GM18867 (cell line): ENCODE measurements at regions not wholly inside any gene's neighbourhood (a gene's known extent, or its start where the extent isn't known, plus 50 kb on each side); places are given as distances from the start of the nearest gene placed in this dataset.

Experiments used
- ATAC-seq: cut with Tn5 transposase; IDR thresholded peaks from one replicate; pipeline ENCODE4 v1.9.1; 2021; ENCODE audit warnings: mild to moderate bottlenecking, moderate library complexity; ENCODE audit not compliant: unreplicated experiment

DNA sequence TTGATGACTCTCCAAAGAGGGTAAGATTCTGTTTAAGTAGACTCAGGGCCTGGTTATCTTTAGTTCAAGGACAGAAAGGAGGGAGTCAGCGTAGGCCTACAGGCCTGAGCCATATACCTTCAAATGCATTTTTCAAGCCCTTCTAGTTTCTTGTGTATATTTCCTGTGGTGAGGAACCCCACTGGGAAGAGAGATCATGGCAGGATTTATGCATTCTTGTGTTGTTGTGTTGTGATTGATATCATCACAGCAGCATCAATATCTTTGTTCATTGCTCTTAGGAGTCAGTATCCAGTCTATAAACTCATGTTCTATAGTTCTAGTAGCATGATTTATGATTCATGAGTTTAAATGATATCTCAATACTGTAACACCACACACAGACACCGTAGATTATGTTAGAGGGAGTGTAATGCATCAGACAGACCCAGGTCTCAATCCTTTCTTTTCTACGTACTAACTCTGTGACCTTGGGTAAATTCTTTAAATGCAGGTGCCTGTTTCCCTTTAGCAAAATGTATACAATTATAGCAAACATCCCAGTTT is 427.5 kb downstream of the PDCD6IP start:
- ATAC-seq = no peak

DNA sequence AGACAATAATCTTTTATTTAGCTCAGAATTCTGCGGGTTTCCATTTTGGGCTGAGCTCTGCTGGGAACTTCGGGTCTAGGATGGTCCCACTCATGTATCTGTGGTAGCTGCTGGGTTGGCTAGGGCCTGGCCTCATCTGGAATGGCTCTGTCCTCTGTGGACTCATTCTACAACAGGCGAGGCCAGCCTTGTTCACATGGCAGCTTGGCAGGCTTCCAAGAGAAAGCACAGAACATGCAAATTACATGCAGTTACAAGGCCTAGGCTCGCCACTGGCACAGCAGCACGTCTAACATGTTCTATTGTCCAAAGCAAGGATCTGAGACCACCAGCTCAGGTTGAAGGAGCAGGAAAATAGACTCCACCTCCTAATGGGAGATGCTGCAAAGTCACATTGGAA is 431.4 kb downstream of the PDCD6IP start:
- ATAC-seq = no peak

GRCh38 chr3:34235096-34235495 is 436.7 kb downstream of the PDCD6IP start:
- ATAC-seq = no peak

DNA sequence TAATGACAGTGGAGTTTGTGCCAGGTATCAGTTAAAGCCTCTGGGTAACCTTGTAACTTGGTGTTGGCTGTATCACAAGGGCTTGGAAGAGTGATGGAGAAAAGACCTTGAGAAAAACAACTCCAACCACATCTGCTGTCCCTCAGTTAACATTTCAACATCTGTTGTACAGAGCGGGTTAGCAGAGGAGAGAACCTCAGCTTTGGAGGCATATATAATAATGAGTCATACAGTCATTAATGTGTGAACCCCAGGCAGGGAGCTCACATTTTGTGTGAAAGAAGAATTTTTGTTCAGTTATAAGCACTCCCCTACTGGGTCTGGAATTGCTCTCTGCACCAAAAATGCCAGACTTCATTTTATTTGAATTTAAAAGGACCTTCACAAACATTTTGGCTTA is 439.5 kb downstream of the PDCD6IP start:
- no peak for ATAC-seq

DNA sequence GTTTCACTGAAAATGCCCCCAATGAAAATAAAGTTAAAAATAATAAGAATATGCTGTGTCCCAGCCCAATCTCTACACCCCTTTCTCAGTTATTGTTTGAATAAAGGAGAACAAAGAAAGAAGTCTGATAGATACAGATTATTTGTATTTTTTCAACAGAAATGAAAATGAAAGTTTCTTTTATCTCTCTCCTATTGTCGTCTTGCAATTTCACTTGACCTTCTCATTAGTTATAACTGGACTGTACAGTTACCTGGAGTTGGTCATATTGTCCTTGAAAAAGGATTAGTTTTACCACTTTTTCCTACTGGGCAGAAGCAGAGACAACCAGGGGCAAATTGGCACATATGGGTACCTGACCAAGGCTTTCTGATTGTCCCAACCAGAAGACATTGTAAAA is 440.0 kb downstream of the PDCD6IP start:
- no peak for ATAC-seq

DNA sequence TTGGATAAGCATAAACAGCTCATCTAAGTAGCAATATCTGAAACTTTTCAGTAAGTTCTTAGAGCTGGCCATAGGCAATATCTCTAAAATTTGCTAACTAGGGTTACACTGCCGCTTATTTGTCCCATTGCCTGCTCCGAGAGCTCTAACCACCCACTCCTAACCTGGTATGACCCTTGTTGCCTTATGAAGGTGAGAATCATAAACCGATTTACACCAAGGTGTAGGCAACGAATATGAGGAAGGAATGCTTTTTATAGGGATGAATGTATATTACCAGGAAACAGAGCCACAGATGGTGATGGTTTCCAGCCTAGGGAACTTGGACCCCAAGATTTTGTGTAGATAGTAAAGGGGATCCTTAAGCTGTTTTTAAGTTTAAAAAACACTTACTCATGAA is 440.9 kb downstream of the PDCD6IP start:
- no peak for ATAC-seq

GRCh38 chr3:34239875-34240274 is 441.4 kb downstream of the PDCD6IP start:
- no peak for ATAC-seq

DNA sequence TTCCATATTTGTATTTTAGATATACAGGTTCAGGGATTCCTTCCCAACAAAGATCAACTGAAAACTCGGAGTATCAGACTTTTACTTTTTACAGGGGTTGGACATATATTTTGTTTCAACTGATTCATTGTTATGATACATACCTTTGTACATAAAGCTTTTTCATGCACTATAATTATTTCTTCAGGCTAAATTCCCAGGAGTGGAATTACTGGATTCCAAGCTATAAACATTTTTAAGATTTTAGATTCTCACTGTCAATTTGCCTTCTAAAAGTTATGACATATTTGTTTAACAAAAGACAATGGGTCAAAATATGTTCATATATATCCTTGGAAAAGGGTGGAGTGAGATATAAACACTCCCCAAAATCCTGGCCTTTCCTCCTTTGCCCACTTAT is 449.0 kb downstream of the PDCD6IP start:
- no peak for ATAC-seq

GRCh38 chr3:34248352-34248751 is 449.9 kb downstream of the PDCD6IP start:
- ATAC-seq = peak; percentile 94

GRCh38 chr3:34254285-34254684 is 455.9 kb downstream of the PDCD6IP start:
- ATAC-seq = no peak

- ATAC-seq = no peak
Observed at GRCh38 chr3:34256021-34256420, 457.6 kb downstream of the PDCD6IP start.

- no peak for ATAC-seq
Observed at GRCh38 chr3:34256791-34257190, 458.4 kb downstream of the PDCD6IP start.

DNA sequence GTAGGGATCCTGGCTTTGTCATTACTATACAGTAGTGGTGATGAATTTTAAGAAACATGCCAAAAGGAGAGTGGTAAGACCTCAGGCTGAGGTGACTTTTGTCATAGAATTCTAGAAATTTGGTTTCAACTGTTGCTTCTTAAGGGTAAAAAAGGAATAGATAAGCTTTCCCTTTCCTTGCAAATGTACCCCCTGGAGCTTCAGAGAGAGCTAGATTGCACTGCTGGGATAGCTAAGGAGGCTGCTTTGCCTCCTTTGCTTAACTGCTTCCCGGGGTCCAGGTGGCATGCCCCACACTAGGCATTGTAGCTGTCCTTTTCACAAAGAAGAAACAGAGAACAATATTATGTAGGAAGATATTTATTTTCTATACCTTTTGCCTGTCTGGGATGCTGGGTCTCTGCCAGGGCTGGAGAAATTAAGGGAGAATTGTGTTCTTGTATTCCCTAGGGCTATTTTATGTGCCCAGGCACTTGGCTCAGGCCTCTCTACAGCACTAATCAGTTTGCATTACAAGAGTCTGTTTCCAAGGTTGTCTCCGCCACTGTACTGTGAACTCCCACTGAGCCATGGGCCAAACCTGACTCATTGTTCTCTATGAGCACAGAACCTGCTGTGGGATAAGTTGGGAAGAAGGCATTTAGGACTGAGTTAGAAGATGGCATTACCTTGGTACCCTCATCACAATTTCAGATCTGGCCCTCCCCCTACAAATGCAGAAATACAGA is 460.0 kb downstream of the PDCD6IP start:
- ATAC-seq = no peak

GRCh38 chr3:34260271-34261000 is 462.0 kb downstream of the PDCD6IP start:
- ATAC-seq = no peak

GRCh38 chr3:34261001-34261385 is 462.6 kb downstream of the PDCD6IP start:
- ATAC-seq = no peak

- no peak for ATAC-seq
Observed at GRCh38 chr3:34263101-34263621, 464.7 kb downstream of the PDCD6IP start.

DNA sequence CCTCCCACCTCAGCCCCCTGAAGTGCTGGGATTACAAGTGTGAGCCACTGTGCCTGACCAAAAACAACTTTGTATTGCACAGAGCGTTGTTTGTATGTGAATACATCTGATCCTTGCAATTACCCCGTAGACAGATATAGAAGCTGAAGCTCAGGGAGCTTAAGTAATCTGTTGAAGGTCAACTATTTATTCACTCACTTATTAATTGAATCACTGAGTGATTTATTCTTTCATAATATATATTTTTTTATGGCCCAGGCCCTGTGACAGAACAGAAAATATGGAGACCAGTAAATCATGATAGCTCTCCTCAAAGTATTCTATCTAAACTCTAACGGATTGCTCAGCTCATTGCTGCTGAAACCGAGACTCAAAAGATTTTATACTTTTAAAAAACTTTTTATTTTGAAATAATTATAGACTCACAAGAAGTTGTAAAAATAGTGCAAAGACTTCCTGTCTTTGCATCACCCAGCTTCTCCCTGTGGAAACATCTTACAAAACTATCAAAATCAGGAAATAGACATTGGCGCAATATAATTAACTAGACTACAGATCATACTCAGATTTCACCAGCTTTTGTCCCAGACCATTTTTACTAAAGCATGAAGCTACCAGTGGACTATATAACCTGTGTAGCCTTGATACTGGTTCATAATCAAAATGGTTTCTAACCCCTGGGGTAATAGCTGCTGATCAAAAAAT is 466.1 kb downstream of the PDCD6IP start:
- no peak for ATAC-seq

DNA sequence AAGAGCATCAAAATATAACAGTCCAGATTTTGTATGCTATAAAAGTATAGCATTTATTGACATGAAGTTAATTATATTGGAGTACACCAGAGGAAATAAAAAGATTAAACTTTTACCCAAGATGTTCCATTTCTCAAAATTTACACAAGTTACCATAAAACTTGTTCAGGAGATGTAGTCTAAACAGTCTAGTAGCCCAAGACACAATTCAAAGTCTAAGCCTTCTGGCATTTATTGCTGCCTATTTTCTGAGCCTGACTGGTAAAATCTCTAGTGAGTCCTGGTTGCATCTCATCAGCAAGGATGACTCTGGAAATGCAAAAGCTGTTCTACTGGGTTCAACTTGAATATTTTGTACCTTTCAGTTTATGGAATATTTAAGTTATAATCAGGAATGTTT is 468.7 kb downstream of the PDCD6IP start:
- no peak for ATAC-seq

DNA sequence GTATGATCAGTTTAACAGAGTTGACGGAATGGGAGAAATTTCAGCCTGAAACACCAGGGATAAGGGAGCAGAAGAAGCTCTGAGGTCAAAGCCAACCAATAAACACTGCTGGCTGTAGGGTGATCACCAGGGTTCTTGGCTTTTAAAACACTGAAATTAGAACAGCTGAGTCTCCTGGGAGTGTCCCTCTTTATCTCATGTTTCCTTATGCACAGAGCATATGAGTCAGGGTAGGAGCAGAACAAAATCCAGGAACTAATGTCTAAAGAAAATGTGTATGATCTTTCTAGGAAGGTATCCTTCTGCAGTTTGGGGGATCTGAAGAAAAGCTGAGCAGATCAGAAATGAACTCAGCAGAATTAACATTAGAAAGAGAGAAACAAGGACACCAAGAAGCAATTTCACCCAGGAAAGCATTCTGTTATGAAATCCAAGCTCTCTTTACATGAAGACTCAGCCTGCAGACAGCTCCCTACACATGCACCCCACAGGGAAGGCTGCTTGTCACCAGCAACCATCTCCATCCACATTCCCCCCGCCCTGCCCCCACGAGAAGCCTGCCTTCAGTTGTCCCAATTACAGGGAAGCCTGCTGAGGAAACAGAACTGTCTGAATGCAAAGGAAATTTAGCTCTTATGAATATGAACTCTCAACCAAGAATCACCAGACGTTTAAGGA is 469.7 kb downstream of the PDCD6IP start:
- no peak for ATAC-seq

- no peak for ATAC-seq
Observed at GRCh38 chr3:34275811-34276210, 477.4 kb downstream of the PDCD6IP start.

DNA sequence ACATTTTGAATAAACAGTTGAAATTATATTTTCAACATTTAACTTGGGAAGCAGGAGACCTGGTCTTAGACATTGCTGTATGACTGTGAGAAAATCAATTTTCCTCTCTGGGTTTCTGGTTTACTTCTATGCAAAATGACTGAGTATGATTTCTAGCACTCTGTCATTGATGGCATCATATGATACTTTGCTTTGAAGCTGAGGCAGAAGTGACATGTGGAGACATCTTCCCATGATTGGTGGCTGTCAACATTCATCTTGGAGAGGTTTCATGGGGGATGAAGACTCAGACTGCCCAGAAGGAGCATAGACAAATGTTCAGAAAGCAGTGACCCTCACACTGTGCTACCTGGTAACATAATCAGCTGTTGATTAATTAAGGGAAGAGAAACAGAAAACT is 477.9 kb downstream of the PDCD6IP start:
- no peak for ATAC-seq
